ENCODE measurements at regions not wholly inside any gene's neighbourhood (a gene's known extent, or its start where the extent isn't known, plus 50 kb on each side); places are given as distances from the start of the nearest gene placed in this dataset.

- TF ChIP-seq CTCF (IDR thresholded peaks at IDR 0.05; ENCODE audit: control insufficient read depth, insufficient read depth, low read depth, low read length, missing control alignments), result no peak
- no peak overlapping the region for H3K4me3 ChIP-seq (ENCODE audit: control insufficient read depth, low read depth, low read length)
- DNase-seq (ENCODE audit: low read depth), result no peak
Observed at GRCh38 chr18:77896586-77897252, 647.1 kb downstream of the GALR1 start.

GRCh38 chr18:77897606-77898005 lies 648.0 kb downstream of the GALR1 start:
- TF ChIP-seq CTCF (IDR thresholded peaks at IDR 0.05; ENCODE audit: control insufficient read depth, insufficient read depth, low read depth, low read length, missing control alignments), result no peak
- no peak for DNase-seq (ENCODE audit: low read depth)

GRCh38 chr18:77899972-77900754 lies 650.5 kb downstream of the GALR1 start:
- TF ChIP-seq CTCF (IDR thresholded peaks at IDR 0.05; ENCODE audit: control insufficient read depth, insufficient read depth, low read depth, low read length, missing control alignments), result peak; percentile 49
- no peak for DNase-seq (ENCODE audit: low read depth)
- no peak overlapping the region for H3K4me3 ChIP-seq (ENCODE audit: control insufficient read depth, low read depth, low read length)

More at GRCh38 chr18:77897606-77898005, 648.0 kb downstream of the GALR1 start:
- H3K4me3 ChIP-seq (ENCODE audit: control insufficient read depth, low read depth, low read length), result no peak overlapping the region

GRCh38 chr18:77905011-77905410 lies 655.4 kb downstream of the GALR1 start:
- TF ChIP-seq CTCF (IDR thresholded peaks at IDR 0.05; ENCODE audit: control insufficient read depth, insufficient read depth, low read depth, low read length, missing control alignments), result no peak
- H3K4me3 ChIP-seq (ENCODE audit: control insufficient read depth, low read depth, low read length), result no peak overlapping the region
- no peak for DNase-seq (ENCODE audit: low read depth)

- no peak for TF ChIP-seq CTCF (IDR thresholded peaks at IDR 0.05; ENCODE audit: control insufficient read depth, insufficient read depth, low read depth, low read length, missing control alignments)
- no peak for DNase-seq (ENCODE audit: low read depth)
- H3K4me3 ChIP-seq (ENCODE audit: control insufficient read depth, low read depth, low read length), result no peak overlapping the region
Observed at GRCh38 chr18:77905449-77906055, 655.9 kb downstream of the GALR1 start.

- no peak for DNase-seq (ENCODE audit: low read depth)
- TF ChIP-seq CTCF (IDR thresholded peaks at IDR 0.05; ENCODE audit: control insufficient read depth, insufficient read depth, low read depth, low read length, missing control alignments), result no peak
- no peak overlapping the region for H3K4me3 ChIP-seq (ENCODE audit: control insufficient read depth, low read depth, low read length)
Observed at GRCh38 chr18:77906103-77906892, 656.6 kb downstream of the GALR1 start.

All from AG09309 (cell line).